HG02571 (cell line): ENCODE measurements at regions not wholly inside any gene's neighbourhood (a gene's known extent, or its start where the extent isn't known, plus 50 kb on each side); places are given as distances from the start of the nearest gene placed in this dataset.
"Not testable (repeated sequence)": the region's sequence is repeated elsewhere in the genome, so short reads cannot be mapped to it uniquely, and the experiment has no call there.

Experiments used
- ATAC-seq: cut with Tn5 transposase; IDR thresholded peaks from one replicate; pipeline ENCODE4 v1.9.1; 2021; ENCODE audit warnings: mild to moderate bottlenecking, moderate library complexity; ENCODE audit not compliant: unreplicated experiment

DNA sequence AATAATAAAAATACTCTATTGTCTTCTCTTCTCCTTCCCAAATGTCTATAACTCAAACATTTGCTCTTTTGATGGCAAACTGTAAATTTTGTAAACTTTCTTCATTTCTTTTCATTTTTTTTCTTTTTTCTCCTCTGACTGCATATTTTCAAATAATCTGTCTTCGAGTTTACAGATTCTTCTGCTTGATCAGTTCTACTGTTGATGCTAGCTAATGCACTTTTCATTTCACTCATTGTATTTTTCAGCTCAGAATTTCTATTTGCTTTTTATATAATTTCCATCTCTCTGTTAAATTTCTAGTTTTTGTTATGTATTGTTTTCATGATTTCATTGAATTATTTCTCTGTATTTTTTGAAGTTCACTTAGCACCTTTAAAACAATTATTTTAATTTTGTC is 646.8 kb upstream of the INTU start:
- no peak for ATAC-seq

DNA sequence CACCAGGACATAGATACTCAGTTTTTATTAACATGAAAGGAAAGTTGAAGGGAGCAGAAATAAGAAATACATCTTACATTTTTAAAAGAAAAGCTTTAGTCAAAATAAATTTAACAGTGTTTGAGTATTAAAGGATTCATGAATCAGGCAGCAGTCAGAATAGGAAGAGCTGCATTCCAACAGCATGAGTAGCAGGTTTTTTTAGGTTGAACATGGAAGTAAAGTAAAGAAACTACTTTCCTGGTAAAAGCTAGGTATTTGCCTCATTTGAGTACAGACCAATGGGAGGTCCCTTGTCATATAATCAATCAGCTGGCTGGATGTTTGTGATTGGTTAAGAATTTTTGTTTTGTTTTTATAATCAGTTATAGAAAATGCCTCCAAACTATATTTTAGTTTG is 645.9 kb upstream of the INTU start:
- no peak for ATAC-seq

DNA sequence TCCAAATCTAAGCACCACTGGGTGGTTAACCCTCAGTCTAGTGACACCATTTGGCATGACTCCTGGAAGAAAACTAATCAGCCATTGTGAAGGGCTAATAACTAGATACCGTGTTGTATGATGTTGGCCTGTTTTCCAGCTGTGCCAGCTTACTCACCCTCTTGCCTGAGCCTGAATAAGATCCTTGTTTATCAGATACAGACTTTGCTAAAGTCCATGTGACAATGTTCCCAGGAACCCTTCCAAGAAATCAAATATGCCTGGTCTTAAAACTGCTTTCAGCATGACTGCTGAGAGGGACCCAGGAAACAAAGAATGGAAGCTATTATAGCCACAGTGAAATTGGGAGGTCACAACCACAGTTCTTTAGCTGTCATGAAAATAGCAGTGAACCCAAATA is 640.8 kb upstream of the INTU start:
- no peak for ATAC-seq

DNA sequence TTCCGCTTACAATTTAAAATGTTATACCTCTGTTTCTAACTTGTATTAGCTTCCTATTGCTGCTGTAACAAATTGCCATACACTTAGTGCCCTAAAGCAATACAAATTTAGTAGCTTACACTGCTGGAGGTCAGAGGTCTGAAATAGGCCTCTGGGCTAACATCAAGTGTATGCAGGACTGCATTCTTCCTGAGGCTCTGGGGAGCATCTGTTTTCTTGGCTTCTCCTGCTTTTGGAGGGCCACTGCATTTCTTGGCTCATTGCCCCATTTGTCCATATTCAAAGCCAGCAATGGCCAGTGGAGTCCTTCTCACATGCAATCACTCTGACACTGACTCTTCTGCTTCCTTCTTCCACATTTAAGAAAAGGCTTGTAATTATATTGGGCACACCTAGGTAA is 639.8 kb upstream of the INTU start:
- no peak for ATAC-seq

DNA sequence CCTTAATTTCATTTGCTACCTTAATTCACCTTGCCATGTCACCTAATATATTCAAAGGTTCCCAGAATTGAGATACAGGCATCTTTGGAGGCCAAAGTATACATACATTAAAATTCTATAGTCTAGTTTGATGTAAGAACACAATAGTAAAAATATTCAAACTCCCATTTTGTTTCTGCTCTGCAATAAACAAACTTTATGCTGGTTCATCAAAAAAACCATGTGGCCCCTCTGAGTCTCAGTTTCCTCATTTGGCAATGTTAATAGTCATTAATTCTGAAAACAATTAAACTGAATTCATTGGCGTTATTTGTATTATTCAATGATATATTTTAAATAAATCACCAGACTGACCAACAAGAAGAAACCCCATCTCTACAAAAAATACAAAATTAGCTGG is 639.4 kb upstream of the INTU start:
- no peak for ATAC-seq

DNA sequence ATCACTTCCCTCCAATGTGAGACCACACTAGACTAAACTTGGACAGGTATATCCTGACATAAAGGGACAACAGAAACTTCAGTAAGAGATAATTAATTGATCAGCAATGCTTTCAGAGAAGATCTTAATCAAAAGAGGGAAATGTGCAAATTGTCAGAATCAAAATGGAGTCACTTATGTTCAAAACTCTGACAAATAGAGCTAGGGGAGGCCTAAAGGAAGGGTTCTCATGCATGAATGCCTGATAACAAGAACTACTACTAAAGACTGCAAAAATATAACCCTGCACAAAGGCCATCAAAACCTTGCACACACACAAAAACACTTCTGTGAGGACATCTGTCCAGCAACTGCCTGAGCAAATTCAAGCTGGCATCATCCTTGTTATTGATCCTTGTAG is 637.5 kb upstream of the INTU start:
- ATAC-seq, result no peak

DNA sequence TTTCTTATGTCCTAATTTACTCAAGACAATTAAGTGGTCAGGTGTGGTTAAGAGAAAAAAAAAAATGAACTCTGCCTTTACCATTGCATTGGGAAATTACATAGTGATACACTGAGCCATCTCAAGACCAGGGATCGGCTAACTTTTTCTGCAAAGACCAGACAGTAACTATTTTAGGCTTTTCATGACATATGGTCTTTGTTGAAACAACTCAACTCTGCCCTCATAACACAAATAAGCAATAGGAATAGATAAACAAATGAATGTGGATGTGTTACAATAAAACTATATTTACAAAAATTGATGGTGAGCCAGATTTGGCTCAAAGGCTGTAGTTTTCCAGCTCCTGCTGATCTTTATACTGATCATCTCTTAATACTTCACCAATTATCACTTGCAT is 632.6 kb upstream of the INTU start:
- no peak for ATAC-seq

DNA sequence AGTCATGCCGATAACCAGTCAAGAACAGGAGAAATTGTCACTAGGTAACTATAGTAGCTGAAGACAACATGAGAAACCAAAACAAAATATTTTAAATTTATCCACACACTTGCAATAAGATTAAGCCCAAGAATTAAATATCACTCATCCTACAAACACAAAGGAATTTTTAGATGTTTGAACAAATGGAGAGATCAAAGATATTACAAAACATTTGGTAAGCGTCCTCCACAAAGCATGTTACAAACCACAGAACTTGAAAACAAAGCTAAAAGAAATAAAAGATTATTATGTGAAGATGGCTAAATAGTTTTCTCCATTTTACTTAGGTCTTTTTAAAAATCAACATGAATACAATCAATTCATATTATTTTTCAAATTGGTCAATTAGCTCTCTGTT is 631.9 kb upstream of the INTU start:
- no peak for ATAC-seq

DNA sequence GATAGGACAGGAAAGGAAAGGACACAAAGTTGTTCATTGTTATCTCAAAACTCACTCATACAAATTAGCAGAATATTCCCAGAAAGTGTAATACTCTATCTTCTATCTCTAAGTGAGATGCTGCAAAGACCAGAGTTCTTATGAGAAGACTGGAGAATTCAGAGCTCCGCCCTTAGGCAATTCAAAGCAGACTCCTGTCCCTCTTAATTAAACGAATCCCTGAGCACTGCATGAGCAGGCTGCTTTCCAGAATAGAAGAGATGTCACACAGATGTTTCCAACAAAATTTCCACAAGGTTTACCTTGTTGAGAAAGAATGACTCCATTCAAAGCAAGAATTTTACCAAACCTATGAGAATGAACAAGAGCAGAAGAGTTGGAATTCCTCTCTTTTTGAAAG is 630.8 kb upstream of the INTU start:
- no peak for ATAC-seq

DNA sequence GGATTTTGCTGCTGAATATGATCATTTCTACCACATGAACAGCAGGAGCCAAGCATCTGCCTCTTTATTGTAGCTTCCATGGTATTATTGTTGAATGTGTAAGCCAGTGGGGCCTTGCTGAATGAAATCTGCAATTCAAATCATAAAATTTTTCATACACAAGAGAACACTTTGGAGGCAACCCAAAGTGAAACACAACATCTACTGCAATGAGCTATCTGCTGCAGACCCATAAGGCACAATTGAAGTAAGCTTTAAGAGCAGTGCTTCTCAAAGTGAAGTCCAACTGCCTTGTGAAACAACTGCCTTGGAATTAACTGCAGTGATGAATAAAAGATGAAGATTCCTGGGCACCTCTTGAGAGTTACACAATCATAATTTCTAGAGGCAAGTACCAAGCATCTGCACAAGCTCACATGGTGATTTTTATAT is 626.3 kb upstream of the INTU start:
- no peak for ATAC-seq

DNA sequence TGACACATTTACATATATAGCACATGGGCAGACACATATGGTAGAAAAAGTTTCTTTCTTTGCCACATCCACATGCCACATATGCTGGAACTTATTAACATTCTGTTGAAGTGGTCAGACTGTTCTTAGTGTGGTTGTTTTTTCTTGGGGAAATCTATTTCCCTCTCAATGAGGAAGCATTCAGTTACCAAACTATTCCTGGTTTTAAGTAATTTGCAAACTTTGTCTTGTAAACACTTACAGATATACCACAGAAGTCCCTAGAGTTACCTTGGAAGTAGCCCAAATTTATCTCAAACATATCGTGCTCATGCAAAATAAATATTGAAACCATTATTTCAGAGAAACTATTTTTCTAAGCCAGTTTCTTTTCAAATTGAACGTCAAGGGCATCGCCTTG is 625.5 kb upstream of the INTU start:
- no peak for ATAC-seq

DNA sequence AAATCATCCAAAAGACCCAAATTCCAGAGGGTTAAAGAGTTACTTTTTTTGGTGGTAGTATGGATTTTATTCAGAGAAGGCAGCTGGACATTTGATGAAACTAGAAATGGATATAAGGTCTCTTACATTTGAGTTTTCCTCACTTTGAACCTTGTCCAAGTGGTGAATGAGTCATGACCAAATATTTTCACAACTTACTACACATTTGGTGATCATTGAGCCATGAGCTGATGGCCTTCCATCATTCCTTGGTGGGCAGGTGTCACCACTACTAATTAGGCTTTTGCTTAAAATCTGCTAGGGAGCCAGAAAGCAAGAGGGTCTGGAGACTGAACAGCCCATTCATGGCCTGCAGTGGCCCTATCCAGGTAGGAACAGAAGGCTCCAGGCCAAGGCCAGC is 620.2 kb upstream of the INTU start:
- ATAC-seq, result no peak

DNA sequence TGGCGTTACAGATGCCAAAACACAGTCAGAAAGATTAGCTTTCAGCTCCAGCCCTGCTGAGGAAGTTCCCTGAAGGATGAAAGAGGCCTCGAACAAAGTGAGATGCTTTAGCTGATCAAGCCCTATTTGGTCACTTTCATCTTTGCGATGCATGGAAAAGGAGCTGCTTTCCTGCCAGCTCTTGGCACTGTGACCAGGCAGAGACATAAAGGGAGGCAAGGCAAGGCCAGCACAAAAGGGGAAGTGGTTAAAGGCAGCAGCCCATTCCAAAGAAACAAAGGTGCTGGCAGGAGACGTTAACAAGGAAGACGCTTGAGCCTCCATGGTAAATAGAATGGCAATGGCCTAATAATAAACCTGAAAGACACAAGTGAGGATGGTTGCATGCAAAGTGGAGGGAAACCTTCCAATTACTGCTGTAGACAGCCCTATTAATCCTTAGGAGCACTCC is 617.1 kb upstream of the INTU start:
- no peak for ATAC-seq

DNA sequence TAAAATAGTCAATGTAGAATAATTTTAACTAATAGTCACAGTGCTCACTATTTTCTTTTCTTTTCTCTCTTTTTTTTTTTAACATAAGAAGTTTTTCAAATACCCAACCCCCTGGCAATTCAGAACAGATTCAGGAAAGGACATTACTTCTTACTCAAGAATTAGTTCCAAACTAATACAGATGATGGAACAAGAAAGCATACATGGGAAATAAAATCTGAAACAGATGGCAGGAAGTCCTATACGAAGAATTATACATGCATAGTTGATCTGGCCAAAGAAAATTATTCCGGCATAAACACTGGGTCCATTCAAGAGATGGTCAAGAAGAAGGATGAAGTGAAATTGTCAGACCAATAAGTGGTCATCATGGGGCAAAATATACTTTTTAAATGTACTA is 614.4 kb upstream of the INTU start:
- ATAC-seq, result no peak

DNA sequence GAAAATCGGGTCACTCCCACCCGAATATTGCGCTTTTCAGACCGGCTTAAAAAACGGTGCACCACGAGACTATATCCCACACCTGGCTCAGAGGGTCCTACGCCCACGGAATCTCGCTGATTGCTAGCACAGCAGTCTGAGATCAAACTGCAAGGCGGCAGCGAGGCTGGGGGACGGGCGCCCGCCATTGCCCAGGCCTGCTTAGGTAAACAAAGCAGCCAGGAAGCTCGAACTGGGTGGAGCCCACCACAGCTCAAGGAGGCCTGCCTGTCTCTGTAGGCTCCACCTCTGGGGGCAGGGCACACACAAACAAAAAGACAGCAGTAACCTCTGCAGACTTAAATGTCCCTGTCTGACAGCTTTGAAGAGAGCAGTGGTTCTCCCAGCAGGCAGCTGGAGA is 611.9 kb upstream of the INTU start:
- ATAC-seq, result not testable (repeated sequence)

DNA sequence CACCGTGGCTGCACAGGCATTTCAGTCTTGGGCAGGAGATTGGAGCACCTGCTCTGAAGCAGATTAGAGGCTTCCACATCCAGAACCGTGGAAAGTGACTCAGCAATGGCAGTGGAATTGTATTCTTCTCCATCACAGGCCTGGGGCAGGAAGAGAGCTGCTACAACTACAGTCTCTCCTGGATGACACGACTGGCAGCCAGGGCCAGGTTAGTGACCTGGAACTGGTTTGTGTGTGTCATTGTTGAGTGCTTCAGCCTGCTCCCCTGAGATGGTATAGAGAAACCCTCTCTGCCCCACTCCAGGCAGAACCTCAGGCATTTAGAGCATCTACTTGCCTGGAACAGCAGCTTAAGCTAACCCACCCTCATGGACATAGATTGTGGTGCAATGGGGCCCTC is 596.5 kb upstream of the INTU start:
- ATAC-seq, result no peak

DNA sequence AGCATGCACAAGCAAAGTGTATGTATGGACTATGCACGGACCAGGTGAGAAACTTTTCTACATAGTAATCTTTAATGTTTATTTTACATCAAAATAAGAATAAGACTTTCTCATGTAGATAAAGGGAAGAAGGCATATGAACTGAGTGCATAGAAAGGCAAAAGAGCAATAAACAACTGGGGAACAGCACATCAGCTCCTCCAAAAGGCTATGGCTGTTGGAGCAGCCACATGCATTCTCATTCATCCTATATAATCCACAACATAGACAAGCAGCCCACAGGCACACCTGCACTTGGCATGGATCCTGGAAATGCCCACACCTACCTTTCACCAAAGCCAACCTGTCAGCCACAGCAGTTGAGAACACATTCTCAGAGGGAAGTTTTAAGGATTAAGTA is 586.9 kb upstream of the INTU start:
- no peak for ATAC-seq

DNA sequence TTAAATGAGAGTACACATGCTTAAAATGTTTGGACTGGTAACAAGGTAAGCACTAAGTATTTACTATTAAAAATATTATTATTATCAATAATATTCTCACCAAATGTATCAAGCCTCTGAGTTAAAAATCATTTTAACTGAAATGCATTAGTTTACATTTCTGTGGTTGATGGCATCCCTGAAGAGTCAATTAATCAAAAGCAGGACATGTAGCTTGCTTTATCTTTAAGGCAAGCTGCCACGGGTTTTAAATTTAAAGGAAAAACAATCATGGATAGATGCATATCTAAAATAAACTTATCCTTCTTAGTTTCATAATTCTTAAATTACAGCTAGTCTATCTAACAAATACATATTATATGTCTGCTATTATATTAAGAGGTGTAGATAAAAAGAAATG is 584.8 kb upstream of the INTU start:
- ATAC-seq, result no peak

DNA sequence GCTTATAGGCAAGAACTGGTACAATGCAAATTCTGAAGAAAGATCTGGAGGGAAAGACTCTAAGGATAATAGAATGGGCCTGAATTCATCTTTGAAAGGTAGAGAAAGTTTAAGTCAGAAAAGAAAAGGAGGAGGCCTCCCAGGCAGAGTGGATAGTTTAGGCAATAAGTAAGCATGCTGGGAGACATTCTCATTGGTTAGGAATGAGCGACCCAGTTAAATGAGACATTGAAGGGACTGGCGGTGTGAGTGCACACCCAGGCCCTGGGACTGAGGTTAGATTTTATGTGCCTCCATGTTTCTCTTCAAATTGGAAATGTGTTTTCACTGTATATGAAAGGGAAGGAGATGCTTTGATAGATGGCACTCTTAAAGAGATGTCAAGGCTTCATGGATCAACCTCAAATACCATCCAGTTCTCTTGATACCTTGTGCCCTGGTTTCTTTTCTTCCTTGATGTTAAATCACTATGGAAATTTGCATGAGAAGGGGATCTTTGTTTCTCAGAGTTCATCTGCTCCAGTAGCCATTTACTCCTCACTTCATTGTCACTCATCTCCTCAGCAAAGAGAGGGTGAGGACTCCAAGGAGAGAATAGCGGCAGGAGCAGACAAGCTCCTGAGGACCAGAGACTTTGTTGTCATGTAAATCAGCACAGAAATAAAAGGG is 584.2 kb upstream of the INTU start:
- no peak for ATAC-seq

DNA sequence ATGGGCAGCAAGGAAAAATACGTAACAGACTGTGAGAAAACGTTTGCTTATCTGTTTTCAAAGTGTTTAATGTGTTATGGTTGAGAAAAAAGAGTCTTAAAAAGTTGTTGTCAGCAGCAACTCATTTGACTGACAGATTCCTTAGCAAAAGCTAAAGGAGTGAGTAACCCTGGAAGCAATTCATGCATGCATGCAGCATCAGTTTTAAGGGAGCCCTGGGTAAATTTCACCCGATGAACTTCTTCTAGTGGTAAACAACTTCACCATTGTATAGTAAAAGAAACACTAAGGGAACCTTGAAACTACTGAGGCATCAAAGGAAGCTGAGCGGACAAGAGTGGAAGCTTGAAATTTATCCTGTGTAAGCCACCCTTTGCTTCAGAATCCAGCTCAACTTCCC is 583.2 kb upstream of the INTU start:
- no peak for ATAC-seq

DNA sequence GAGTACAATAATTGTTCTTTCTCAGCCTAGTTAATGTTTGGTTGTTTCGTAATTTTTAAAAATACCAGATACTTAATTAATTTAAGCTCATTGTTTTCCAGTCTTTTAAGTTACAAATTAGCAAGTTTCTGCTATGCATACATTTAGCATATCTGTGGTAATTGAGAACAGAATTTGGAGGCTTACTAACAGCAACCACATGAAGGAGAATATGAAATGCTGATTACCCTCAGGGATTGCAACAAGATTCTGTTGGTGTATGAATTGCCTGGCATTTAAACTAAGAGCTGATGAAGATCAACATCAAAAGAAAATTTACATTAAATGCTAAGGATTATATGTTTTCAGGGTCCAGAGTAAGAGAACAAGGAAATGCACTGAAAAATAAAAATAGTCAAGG is 580.0 kb upstream of the INTU start:
- no peak for ATAC-seq

DNA sequence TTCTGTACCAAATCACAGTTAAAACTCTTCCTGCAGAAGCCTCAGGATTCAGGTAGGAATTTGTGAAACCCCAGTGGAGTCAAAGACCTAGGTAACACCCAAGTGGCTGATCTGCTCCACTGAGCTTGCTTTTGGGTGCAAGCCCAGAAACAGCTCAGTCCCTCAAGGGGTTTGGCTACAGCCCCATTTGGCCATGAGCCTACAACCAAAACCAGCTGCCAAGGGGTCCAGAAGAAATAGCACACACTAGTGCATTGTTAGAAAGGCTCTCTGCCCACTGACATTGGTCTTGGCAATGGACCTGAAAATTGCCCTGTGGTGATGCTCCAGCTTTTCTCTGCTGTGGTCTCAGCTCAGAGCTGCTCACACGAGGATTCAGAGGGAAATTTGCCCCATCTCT is 577.4 kb upstream of the INTU start:
- ATAC-seq, result no peak

DNA sequence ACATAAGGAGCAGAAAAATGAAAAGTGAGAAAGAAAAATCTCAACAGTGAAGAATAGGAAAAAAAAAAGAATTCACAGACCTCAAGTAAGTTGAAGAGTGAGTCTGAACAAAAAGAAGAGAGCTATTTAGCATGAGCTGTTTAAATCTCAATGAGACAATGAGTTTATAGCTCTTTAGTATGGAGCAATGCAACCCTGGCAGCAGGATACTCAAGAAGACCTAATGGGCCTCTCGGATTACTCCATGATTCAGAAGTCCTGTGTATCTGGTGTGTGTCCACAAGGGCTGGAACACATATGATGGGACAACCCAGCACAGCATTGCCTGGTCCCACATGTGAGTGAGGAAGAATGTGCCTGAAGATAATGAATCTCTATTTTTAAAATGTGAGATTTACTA is 563.1 kb upstream of the INTU start:
- ATAC-seq, result no peak

DNA sequence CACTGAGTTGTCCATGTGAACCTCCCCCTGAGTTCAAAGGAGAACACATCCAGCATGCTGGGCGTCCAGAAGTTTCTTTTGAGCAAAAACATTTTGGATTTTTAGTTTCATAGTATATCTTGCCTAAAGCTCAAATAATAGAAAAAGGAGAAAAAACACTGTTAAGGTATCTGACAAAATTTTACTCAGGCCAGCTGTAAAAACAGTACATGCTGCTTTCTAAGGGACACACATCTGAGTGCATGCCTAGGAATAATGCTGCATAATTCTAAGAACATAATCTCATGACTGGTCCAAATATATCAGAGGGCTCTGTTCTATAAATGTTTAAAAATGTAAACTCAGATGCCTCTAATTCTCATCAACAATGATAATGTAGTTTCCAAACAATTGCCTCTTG is 561.3 kb upstream of the INTU start:
- no peak for ATAC-seq
